Transverse colon (tissue), 4 donors: ENCODE measurements at regions not wholly inside any gene's neighbourhood (a gene's known extent, or its start where the extent isn't known, plus 50 kb on each side); places are given as distances from the start of the nearest gene placed in this dataset.

ENCODE experiments used
- DNase-seq: peaks from one replicate; pipeline ENCODE4 v3.0.0-alpha.2; 2019
- H3K27ac ChIP-seq, 4 donors: fragments of 200-600 bp; sonication (generic); 2 replicates each; pipeline ENCODE4 v1.5.1; 2016 to 2018; ENCODE audit warnings: inconsistent platforms in 4 of 4
- H3K27me3 ChIP-seq: fragments of 200-600 bp; sonication (generic); 2 replicates; pipeline ENCODE4 v1.5.1; 2017; ENCODE audit warnings: inconsistent platforms
- H3K36me3 ChIP-seq, 4 donors: fragments of 200-600 bp; sonication (generic); 2 replicates each; pipeline ENCODE4 v1.5.1; 2017 to 2019; ENCODE audit warnings: inconsistent platforms in 4 of 4
- H3K4me1 ChIP-seq, 4 donors: fragments of 200-600 bp; sonication (generic); 2 replicates each; pipeline ENCODE4 v1.5.1; 2017 to 2020; ENCODE audit warnings: inconsistent platforms in 4 of 4
- H3K4me3 ChIP-seq, 4 donors: fragments of 200-600 bp; sonication (generic); 1 replicate in 1 of 4; 2 replicates in 3 of 4; pipeline versions ENCODE4 v1.5.1 to v1.6.1; 2017 to 2019; ENCODE audit warnings: inconsistent platforms in 4 of 4
- H3K9me3 ChIP-seq, 2 donors: fragments of 200-600 bp; sonication (generic); 2 replicates each; pipeline ENCODE4 v1.5.1; 2017 to 2019; ENCODE audit warnings: inconsistent platforms in 2 of 2
- EP300 ChIP-seq: sonication (generic); formaldehyde crosslinking; IDR thresholded peaks from one replicate; pipeline ENCODE4 v1.6.1; 2017; ENCODE audit warnings: antibody characterized with exemption, low read depth
- POLR2A ChIP-seq: fragments of 450-650 bp; IDR thresholded peaks from one replicate; pipeline ENCODE4 v1.6.1; 2016; ENCODE audit warnings: antibody characterized with exemption, mild to moderate bottlenecking, moderate library complexity
- POLR2AphosphoS5 ChIP-seq, 3 donors: sonication (generic); formaldehyde crosslinking; IDR thresholded peaks; one replicate each; pipeline ENCODE4 v1.6.1; 2016; ENCODE audit warnings: antibody characterized with exemption in 3 of 3
- WGBS, 2 donors: methylation state at CpG; one replicate each; pipeline ENCODE4 v1.1.5; 2018; ENCODE audit warnings: low coverage in 1 of 2; 5-methylcytosine and 5-hydroxymethylcytosine counted together
- in situ Hi-C, 4 donors: fragments of 200-750 bp; cut with MboI; loops; one replicate each; pipeline versions ENCODE4 v1.15.0 to v1.15.1; 2017; ENCODE audit warnings: low sequenced_read_pairs in 3 of 4, low pct_ligation_motif_present in 1 of 4, low pct_unique_long_range_greater_than_20kb in 1 of 4
- intact Hi-C: fragments of 100-400 bp; cut with DNase I; formaldehyde crosslinking; loops from one replicate; pipeline ENCODE4 v1.15.1; 2023; ENCODE audit warnings: low total_unique reads
- TF ChIP-seq, protein P1 (sequence below), 5 experiments: fragments of 200-600 bp in 3 of 5; fragments of 450-650 bp in 2 of 5; sonication (generic) in 3 of 5; IDR thresholded peaks; 1 replicate in 2 of 5; 2 replicates in 3 of 5; pipeline ENCODE4 v1.5.1; 2016 to 2017; ENCODE audit warnings: antibody characterized with exemption in 5 of 5, inconsistent platforms in 3 of 5, mild to moderate bottlenecking in 2 of 5, moderate library complexity in 1 of 5

DNA sequence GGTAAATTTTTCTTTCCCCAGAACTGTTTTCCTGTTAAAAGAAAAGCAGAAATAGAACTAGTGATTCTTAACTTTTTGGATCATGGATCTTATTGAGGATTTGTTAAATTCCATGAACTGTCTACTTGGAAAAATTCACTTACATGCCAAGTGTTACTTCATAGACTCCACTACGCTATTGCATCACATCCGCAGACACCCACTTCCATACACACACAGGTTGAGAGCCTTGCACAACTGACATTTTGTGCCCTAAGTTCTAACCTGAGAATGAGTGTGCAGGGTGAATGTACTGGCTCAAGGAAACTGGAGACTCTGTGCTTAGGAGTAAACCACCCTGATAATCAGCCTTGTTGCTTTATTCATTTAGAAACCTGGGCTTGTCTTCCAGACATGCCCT, 250.5 kb upstream of the EDA2R start:
- H3K9me3 ChIP-seq = no peaks in the 10 kb centered on the region
- in situ Hi-C loops (no loop called here), intact Hi-C loops (no loop called here)
- TF ChIP-seq EP300 (no peak), POLR2AphosphoS5 (IDR thresholded peaks at IDR 0.05) (no peak)
- no peaks in the 10 kb centered on the region for H3K36me3 ChIP-seq
- DNase-seq = no peak
- no peak overlapping the region for H3K27ac ChIP-seq
- 91% methylated on average over 2 of the region's 2 CpGs; no CpG with 5 or more reads in 1 of the 2 donors for WGBS, 2 donors
- H3K4me3 ChIP-seq = no peak overlapping the region
- no peaks in the 10 kb centered on the region for H3K27me3 ChIP-seq
- no peaks in the 10 kb centered on the region for H3K4me1 ChIP-seq

DNA sequence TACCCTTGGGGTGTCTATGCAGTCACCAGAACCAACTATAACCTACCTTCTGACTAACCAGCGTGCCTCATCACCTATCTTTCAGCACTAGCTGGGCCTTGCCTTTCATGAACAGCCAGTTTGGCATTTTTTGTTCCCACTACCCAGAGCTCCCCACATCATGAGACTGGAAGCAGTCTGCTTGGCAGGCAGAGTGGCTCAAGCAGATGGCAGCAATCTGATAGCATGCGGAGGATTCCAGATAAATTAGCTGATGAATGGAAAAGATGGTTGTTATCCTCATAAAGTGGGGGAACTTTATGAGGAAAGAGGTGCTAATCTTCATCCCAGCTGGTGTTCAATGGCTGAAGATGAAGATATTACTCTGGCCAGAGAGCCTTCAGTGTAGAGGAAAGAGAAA, 243.2 kb upstream of the EDA2R start:
- intact Hi-C loops = no loop called here
- Histone ChIP-seq H3K4me3 (no peak overlapping the region), H3K4me1 (no peaks in the 10 kb centered on the region), H3K27ac (no peak overlapping the region), H3K36me3 (no peaks in the 10 kb centered on the region), H3K27me3 (no peaks in the 10 kb centered on the region), H3K9me3 (no peaks in the 10 kb centered on the region)
- 79% methylated on average over 2 of the region's 2 CpGs; no CpG with 5 or more reads in 1 of the 2 donors for WGBS, 2 donors
- in situ Hi-C loops = no loop called here
- no peak for DNase-seq
- TF ChIP-seq POLR2A (no peak), POLR2AphosphoS5 (IDR thresholded peaks at IDR 0.05) (no peak), EP300 (no peak)
- TF ChIP-seq, protein P1, sequence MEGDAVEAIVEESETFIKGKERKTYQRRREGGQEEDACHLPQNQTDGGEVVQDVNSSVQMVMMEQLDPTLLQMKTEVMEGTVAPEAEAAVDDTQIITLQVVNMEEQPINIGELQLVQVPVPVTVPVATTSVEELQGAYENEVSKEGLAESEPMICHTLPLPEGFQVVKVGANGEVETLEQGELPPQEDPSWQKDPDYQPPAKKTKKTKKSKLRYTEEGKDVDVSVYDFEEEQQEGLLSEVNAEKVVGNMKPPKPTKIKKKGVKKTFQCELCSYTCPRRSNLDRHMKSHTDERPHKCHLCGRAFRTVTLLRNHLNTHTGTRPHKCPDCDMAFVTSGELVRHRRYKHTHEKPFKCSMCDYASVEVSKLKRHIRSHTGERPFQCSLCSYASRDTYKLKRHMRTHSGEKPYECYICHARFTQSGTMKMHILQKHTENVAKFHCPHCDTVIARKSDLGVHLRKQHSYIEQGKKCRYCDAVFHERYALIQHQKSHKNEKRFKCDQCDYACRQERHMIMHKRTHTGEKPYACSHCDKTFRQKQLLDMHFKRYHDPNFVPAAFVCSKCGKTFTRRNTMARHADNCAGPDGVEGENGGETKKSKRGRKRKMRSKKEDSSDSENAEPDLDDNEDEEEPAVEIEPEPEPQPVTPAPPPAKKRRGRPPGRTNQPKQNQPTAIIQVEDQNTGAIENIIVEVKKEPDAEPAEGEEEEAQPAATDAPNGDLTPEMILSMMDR (IDR thresholded peaks at IDR 0.05) = no peak

DNA sequence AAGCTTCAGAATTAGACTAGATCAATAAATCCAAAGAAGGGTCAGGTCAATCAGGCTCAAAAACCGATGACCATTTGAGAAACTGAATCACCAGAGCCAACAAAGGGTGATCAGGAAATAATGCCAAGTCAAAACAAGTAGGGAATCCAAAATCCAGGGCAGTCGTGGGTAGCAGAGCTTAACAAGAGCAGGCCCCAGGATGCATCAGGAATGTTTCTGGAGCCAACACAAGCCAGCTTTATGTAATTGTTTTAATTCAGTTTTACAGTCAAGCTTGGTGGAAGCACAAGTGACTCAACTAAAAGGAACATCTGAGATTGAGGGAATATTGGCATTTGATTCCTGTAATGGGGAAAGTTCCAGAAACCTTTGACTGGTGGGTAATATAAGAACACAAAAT, 237.9 kb upstream of the EDA2R start:
- Histone ChIP-seq H3K9me3 (no peaks in the 10 kb centered on the region), H3K27me3 (no peaks in the 10 kb centered on the region), H3K4me1 (no peaks in the 10 kb centered on the region), H3K36me3 (no peaks in the 10 kb centered on the region), H3K4me3 (no peak overlapping the region), H3K27ac (no peak overlapping the region)
- in situ Hi-C loops (no loop called here), intact Hi-C loops (no loop called here)
- 24 to 35% methylated on average over 2 of the region's 2 CpGs for WGBS, 2 donors
- TF ChIP-seq POLR2A = no peak
- TF ChIP-seq, protein P1 (IDR thresholded peaks at IDR 0.05) = no peak
- TF ChIP-seq EP300 = no peak
- no peak for TF ChIP-seq POLR2AphosphoS5 (IDR thresholded peaks at IDR 0.05)
- no peak for DNase-seq

DNA sequence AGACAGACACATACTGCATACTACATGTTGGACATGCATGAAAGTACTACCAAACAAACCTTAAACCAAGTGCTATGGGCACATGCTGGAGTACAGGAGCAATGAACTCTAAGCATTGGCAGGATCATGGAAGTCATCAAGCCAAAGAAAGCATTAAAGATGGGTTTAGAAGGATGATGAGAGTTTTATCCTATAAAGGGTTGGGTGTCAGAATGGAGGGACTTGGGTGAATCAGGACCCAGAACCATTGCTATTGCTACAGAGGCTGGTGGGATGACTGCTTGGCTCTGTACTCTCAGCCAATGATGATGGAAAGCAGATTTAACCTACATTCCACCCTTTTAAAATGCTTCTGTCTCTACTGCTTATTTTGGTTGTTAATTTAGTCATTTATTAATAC, 233.9 kb upstream of the EDA2R start:
- TF ChIP-seq POLR2AphosphoS5 (IDR thresholded peaks at IDR 0.05) (no peak), POLR2A (no peak), EP300 (no peak)
- TF ChIP-seq, protein P1 (IDR thresholded peaks at IDR 0.05) = no peak
- no peak overlapping the region for H3K4me3 ChIP-seq
- no peaks in the 10 kb centered on the region for H3K9me3 ChIP-seq
- H3K27me3 ChIP-seq = no peaks in the 10 kb centered on the region
- intact Hi-C loops = no loop called here
- no peak overlapping the region for H3K27ac ChIP-seq
- DNase-seq = no peak
- H3K4me1 ChIP-seq = no peaks in the 10 kb centered on the region
- in situ Hi-C loops = no loop called here
- H3K36me3 ChIP-seq = no peaks in the 10 kb centered on the region

DNA sequence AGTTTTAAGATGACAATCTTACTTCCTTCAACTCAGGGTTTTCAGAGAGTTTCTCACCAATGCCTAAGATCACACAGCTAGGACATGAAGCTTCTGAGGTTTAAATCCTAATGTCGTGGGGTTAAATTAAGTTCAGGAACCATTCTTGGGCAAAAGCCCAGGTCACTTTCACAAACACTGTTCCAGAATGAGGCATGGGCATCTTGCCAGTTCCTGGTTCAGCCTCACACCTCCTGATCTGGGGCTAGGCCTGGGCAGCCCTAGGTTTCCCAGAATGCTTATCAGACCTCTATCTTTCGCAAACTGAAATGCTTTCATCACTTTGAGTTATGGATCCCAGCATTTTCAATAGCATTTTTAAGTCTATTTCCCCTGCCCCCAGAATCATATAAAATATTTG, 224.8 kb upstream of the EDA2R start:
- in situ Hi-C loops (no loop called here), intact Hi-C loops (no loop called here)
- 67% methylated on average over 2 of the region's 2 CpGs; no CpG with 5 or more reads in 1 of the 2 donors for WGBS, 2 donors

More for the DNA sequence above, 224.8 kb upstream of the EDA2R start:
- Histone ChIP-seq H3K27ac (no peak overlapping the region), H3K27me3 (no peaks in the 10 kb centered on the region), H3K4me1 (no peaks in the 10 kb centered on the region), H3K36me3 (no peaks in the 10 kb centered on the region), H3K9me3 (no peaks in the 10 kb centered on the region), H3K4me3 (no peak overlapping the region)
- DNase-seq = peak; percentile 24
- TF ChIP-seq POLR2AphosphoS5 (IDR thresholded peaks at IDR 0.05) = no peak
- no peak for TF ChIP-seq POLR2A
- TF ChIP-seq, protein P1 (IDR thresholded peaks at IDR 0.05) = no peak
- TF ChIP-seq EP300 = no peak
